Activated T-cell treated with anti-CD3 and anti-CD28 coated beads, Interleukin-2, amount 50 U/mL, for 1 hour (primary cell): ENCODE measurements at regions not wholly inside any gene's neighbourhood (a gene's known extent, or its start where the extent isn't known, plus 50 kb on each side); places are given as distances from the start of the nearest gene placed in this dataset.

ENCODE experiments used
- DNase-seq: peaks from one replicate; pipeline ENCODE4 v3.0.0-alpha.2; 2020

GRCh38 chr6:85126485-85127167 is 323.3 kb upstream of the NT5E start:
- no peak for DNase-seq

GRCh38 chr6:85125526-85125925 is 324.4 kb upstream of the NT5E start:
- DNase-seq: no peak

- DNase-seq: no peak
Observed at GRCh38 chr6:85124472-85125354, 325.2 kb upstream of the NT5E start.

- DNase-seq: no peak
Observed at GRCh38 chr6:85121158-85121557, 328.7 kb upstream of the NT5E start.

GRCh38 chr6:85118652-85119235 is 331.1 kb upstream of the NT5E start:
- DNase-seq: no peak

- DNase-seq: no peak
Observed at GRCh38 chr6:85118233-85118632, 331.6 kb upstream of the NT5E start.

GRCh38 chr6:85116475-85116874 is 333.4 kb upstream of the NT5E start:
- no peak for DNase-seq

- DNase-seq: no peak
Observed at GRCh38 chr6:85115876-85116275, 334.0 kb upstream of the NT5E start.

- no peak for DNase-seq
Observed at GRCh38 chr6:85115376-85115775, 334.5 kb upstream of the NT5E start.

GRCh38 chr6:85114581-85114935 is 335.3 kb upstream of the NT5E start:
- no peak for DNase-seq

- no peak for DNase-seq
Observed at GRCh38 chr6:85113934-85114580, 335.8 kb upstream of the NT5E start.

GRCh38 chr6:85112540-85112939 is 337.3 kb upstream of the NT5E start:
- DNase-seq: no peak

GRCh38 chr6:85111481-85112011 is 338.3 kb upstream of the NT5E start:
- no peak for DNase-seq

- DNase-seq: no peak
Observed at GRCh38 chr6:85110943-85111342, 338.9 kb upstream of the NT5E start.

- no peak for DNase-seq
Observed at GRCh38 chr6:85107701-85108100, 342.2 kb upstream of the NT5E start.

- no peak for DNase-seq
Observed at GRCh38 chr6:85096976-85097375, 332.6 kb upstream of the TBX18 start.

- DNase-seq: no peak
Observed at GRCh38 chr6:85092226-85092625, 327.8 kb upstream of the TBX18 start.

GRCh38 chr6:85089255-85089654 is 324.9 kb upstream of the TBX18 start:
- no peak for DNase-seq

GRCh38 chr6:85085875-85086274 is 321.5 kb upstream of the TBX18 start:
- DNase-seq: no peak

- DNase-seq: no peak
Observed at GRCh38 chr6:85081102-85081501, 316.7 kb upstream of the TBX18 start.

- no peak for DNase-seq
Observed at GRCh38 chr6:85079761-85080160, 315.4 kb upstream of the TBX18 start.

- DNase-seq: no peak
Observed at GRCh38 chr6:85078058-85078457, 313.7 kb upstream of the TBX18 start.

GRCh38 chr6:85077098-85077497 is 312.7 kb upstream of the TBX18 start:
- no peak for DNase-seq
